HG03558 (cell line): ENCODE measurements at regions not wholly inside any gene's neighbourhood (a gene's known extent, or its start where the extent isn't known, plus 50 kb on each side); places are given as distances from the start of the nearest gene placed in this dataset.

Experiments used
- ATAC-seq: cut with Tn5 transposase; IDR thresholded peaks from one replicate; pipeline ENCODE4 v1.9.1; 2021; ENCODE audit warnings: moderate number of reproducible peaks; ENCODE audit not compliant: unreplicated experiment; ENCODE audit errors: extremely low read depth

DNA sequence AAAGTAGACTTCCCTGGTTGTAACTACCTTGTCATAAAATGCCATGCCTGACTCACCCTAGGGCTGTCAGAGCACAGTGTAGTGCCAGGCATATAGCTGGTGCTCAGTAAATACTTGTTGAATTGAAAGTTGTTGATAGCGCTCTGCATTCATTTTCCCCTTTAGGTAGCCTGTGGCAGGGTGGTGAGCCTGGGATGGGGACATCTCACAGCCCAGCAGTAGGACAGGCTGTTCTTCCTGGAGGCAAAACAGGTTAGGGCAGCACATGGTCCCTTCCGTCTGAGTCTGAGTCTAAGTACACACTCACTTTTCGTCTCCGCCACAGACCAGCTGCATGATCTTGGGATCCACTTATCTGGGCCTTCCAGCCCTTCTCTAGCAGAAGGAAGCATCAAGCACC is 401.9 kb downstream of the ZSWIM6 start:
- no peak for ATAC-seq

DNA sequence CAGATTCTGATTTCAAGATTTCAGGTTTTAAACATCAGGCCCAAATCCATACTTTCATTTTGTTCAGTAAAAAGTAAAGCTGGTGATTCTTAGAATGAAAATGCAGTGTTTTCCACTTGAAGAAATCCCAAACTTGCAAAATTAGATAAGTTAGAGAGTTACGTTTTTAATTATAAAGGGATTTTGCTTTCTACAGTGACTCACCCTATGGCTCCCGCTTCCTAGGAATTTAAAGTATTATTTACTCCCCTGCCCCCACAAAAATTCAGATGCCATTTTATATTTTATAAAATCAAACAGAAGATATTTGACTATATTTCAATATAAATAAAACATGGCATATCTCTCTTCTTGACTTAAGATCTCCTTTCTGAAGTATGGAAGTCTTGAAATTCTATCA is 402.9 kb downstream of the ZSWIM6 start:
- no peak for ATAC-seq

DNA sequence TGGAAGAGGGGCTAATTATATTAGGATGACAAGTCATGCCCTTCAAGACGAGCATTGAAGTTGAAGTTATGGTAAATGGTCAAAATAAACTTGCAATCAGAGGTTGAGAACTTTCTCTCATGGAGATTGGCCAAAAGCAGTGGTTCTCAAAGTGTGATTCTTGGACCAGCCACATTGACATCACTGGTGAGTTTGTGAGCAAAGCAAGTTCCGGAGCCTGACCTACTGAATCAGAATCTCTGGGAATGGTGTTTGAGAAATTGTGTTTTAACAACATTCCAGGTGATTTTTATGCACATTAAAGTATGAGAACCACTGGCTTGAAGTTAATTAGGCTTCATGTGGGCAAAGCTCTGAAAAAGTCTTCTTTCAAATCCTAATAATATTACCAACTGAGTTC is 403.5 kb downstream of the ZSWIM6 start:
- no peak for ATAC-seq

- ATAC-seq, result no peak
Measured at GRCh38 chr5:61735995-61736394, 403.9 kb downstream of the ZSWIM6 start.

DNA sequence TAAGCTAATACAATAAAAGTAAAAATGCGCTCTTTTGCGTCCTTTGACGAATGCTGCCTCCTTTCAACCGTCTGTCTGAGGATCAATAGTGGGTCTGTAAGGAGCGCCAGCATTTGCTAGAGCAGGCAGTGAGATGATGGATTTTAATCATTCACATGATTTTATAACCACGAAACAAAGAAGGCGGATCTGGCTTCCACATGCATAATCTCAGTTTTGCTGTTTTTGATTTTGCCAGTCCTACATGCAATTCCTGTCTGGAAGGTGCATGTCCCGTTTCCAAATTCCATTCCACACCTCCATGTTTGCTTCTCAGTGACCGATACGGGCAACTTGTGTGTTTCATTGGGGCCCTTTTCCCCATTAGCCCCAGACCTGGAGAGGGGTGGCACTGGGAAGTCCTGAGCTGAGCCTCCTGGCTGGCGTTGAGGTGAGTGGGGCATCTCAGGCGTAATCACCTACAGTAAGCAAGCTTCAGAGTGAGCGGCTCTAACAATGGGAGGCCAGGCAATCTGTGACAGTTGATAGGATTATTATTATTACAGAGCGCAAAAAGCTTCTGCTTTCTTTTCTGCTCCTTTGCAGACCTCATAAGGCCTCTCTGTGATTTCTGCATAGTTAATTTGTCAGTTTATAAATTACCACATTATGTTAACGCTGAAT is 405.4 kb downstream of the ZSWIM6 start:
- ATAC-seq, result no peak

GRCh38 chr5:61737964-61738340 is 405.9 kb downstream of the ZSWIM6 start:
- no peak for ATAC-seq

DNA sequence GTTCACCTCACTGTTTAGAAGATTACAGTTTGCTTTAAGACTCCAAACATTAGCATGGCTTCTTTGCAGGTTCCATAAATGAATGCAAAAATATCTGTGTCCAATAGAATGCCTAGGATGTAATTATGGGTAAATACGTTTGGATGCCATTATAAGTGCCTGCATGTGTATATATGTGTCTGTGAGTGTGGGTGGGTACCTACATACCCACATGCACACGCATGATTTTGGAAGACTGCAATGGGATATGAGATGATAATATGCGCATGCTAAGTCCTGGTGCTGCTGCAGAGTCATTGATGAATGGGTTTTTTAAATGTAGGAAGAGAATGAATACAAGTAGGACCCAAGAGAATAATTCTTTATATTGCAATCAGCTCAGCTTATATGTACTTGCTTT is 406.4 kb downstream of the ZSWIM6 start:
- ATAC-seq, result no peak

GRCh38 chr5:61744690-61745619 is 412.9 kb downstream of the ZSWIM6 start:
- ATAC-seq, result no peak

- no peak for ATAC-seq
Measured at GRCh38 chr5:61746831-61747575, 414.9 kb downstream of the ZSWIM6 start.

- ATAC-seq, result no peak
Measured at GRCh38 chr5:61748121-61748520, 416.1 kb downstream of the ZSWIM6 start.

DNA sequence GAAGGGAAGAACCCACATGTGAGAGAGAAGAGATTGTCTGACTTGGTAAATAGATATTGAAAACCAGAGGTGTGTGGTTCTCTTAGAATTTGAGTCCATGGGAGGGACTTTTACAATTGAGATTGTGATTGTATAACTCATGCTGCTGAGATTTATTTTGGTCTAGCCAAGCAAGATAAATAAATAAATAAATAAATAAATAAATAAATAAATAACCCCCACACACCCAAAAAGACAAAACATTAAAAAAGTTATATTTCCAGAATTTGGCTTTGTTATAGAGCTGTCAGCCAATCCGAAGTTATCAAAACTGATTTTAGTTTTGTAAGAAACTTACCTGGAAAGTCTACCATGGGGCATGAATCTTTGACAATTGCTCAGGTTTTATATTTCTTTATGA is 416.6 kb downstream of the ZSWIM6 start:
- no peak for ATAC-seq

DNA sequence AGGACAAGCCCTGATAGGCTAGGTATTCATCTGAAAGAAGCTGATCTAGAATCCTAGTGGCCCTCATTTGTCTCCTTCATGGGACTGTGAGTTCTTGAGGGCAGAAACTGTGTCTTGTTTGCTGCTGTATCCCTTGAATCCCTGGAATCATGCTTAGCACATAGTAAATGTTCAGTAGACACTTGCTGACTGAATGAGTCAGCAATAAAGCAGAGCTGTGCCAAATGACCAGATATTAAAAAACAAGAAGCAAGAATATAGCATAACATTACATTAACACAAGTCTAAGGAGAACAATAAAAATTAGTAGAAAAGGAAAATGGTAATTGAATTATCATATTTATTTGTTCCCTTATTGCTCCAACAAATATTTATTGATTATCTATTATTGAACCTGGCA is 420.5 kb downstream of the ZSWIM6 start:
- no peak for ATAC-seq

DNA sequence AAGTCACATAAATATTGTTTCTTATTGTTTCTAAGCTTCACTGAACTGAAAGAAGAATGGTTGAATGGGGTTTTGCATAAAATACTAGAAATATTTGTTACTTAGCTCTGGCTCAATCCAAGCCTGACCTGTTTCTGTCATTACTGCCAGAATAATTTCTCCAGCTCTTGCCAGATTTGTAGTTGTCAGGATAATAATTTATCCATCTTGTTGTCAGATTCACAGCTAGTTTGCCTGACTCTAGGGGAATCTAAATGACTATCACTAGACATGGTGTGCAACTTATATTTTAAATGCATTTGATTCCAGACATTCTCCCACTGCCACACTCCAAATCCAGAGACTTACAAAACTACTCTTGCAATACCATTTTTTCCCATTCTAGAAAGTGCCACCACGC is 422.7 kb downstream of the ZSWIM6 start:
- ATAC-seq, result no peak

- no peak for ATAC-seq
Measured at GRCh38 chr5:61755726-61756222, 423.7 kb downstream of the ZSWIM6 start.

- ATAC-seq, result no peak
Measured at GRCh38 chr5:61758711-61759110, 426.7 kb downstream of the ZSWIM6 start.

- ATAC-seq, result no peak
Measured at GRCh38 chr5:61765471-61765870, 433.4 kb downstream of the ZSWIM6 start.

- ATAC-seq, result no peak
Measured at GRCh38 chr5:61766141-61766540, 434.1 kb downstream of the ZSWIM6 start.

DNA sequence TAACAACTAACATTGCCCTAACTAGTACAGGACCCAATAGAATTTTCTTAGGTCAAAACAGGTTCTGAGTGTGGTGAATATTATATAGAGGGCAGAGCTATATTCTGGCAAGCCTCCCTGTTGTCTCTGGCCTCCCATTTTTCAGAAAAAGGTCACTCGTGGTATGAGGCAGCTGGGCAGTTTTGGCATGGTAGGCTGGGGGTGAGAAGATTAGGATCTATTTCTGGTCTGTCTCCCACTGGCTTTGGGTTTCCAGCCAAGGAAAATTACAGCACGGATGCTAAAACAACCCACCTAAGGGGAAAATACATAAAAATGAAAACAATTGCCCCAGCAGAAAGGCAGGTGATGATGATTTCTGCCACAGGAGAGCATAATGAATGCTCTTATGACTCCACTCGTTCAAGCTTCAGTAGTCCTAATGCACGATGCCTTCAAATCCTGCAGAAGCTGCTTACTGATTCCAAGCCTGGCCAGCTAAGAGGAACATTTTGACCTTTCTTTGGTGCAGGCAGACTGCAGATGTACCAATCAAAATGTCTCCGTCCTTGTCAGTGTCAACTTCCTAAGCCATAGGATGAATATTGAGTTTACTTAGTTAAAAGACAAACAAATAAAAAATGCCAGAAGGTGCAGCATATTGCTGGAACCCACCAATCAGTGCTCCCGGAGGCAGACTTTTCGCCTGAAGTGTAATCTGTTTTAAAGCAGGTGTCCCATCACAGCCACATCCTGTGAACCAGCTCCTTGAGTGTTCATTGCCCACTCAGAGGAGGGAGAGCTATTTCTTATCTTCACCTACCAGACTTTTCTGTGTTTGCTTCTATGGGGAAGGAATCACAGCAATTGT is 435.4 kb downstream of the ZSWIM6 start:
- no peak for ATAC-seq

DNA sequence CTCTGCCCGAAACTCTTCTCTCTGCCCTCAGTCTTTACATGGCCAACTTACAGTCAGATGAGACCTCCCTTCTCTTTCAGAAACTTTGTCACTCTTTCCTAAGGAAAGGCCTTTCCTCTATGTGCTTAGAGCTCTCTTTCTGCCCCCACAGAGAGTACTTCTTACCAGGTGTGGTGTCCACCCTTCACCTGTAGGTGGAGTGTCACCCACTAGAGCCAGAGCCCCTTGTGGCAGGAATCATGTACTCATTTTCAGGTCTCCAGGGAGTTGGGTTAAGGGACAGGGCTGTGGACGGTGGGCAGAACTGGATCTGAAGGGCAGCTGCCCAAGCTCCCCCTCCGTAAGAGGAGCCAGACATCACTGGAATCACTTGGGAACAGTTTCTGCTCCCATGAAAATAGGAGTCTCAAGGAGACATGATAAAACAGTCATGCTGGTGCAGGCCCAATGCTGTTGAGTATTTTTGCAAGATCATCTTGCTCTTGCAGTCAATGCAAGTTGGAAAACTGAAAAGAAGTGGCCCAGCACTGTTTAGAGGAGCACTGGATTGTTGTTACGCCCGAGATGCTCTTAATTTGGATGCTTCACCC is 436.7 kb downstream of the ZSWIM6 start:
- no peak for ATAC-seq

- no peak for ATAC-seq
Measured at GRCh38 chr5:61771062-61771461, 439.0 kb downstream of the ZSWIM6 start.
